Esophagus muscularis mucosa (tissue), 4 donors: ENCODE measurements at regions not wholly inside any gene's neighbourhood (a gene's known extent, or its start where the extent isn't known, plus 50 kb on each side); places are given as distances from the start of the nearest gene placed in this dataset.
"Not testable (repeated sequence)": the region's sequence is repeated elsewhere in the genome, so short reads cannot be mapped to it uniquely, and the experiment has no call there.

ENCODE experiments used
- DNase-seq: peaks from one replicate; pipeline ENCODE4 v3.0.0-alpha.2; 2017; ENCODE audit errors: extremely low spot score
- H3K27ac ChIP-seq, 4 donors: fragments of 200-600 bp; sonication (generic); replicated peaks in 1 of 4; 1 replicate in 3 of 4; 2 replicates in 1 of 4; pipeline ENCODE4 v1.5.1; 2016 to 2019; ENCODE audit warnings: mild to moderate bottlenecking in 1 of 4
- H3K27me3 ChIP-seq, 4 donors: fragments of 200-600 bp; sonication (generic); one replicate each; pipeline versions ENCODE4 v1.5.1 to v1.6.0; 2016 to 2019
- H3K36me3 ChIP-seq, 4 donors: fragments of 200-600 bp; sonication (generic); one replicate each; pipeline ENCODE4 v1.5.1; 2016 to 2019
- H3K4me1 ChIP-seq, 4 donors: fragments of 200-600 bp; sonication (generic); one replicate each; pipeline ENCODE4 v1.5.1; 2016 to 2019
- H3K4me3 ChIP-seq, 4 donors: fragments of 200-600 bp; sonication (generic); 1 replicate in 2 of 4; 2 replicates in 2 of 4; pipeline ENCODE4 v1.5.1; 2016 to 2019; ENCODE audit warnings: mild to moderate bottlenecking in 4 of 4, moderate library complexity in 1 of 4
- H3K9me3 ChIP-seq, 4 donors: fragments of 200-600 bp; sonication (generic); 1 replicate in 3 of 4; 2 replicates in 1 of 4; pipeline ENCODE4 v1.5.1; 2016 to 2019
- EP300 ChIP-seq: sonication (generic); formaldehyde crosslinking; IDR thresholded peaks from one replicate; pipeline ENCODE4 v1.6.1; 2017; ENCODE audit warnings: antibody characterized with exemption
- POLR2A ChIP-seq: fragments of 450-650 bp; IDR thresholded peaks from one replicate; pipeline ENCODE4 v1.6.1; 2017; ENCODE audit warnings: antibody characterized with exemption, moderate library complexity, mild to moderate bottlenecking, low read depth
- POLR2AphosphoS5 ChIP-seq, 2 donors: sonication (generic); formaldehyde crosslinking; IDR thresholded peaks; one replicate each; pipeline ENCODE4 v1.6.1; 2017; ENCODE audit warnings: antibody characterized with exemption in 2 of 2
- WGBS: methylation state at CpG from one replicate; pipeline ENCODE4 v1.1.5; 2018; 5-methylcytosine and 5-hydroxymethylcytosine counted together
- intact Hi-C: fragments of 100-400 bp; cut with DNase I; formaldehyde crosslinking; loops from one replicate; pipeline ENCODE4 v1.15.1; 2023
- TF ChIP-seq, protein P1 (sequence below), 3 experiments: fragments of 200-600 bp in 2 of 3; fragments of 450-650 bp in 1 of 3; sonication (generic) in 2 of 3; IDR thresholded peaks; one replicate each; pipeline ENCODE4 v1.5.1; 2017 to 2019; ENCODE audit warnings: antibody characterized with exemption in 3 of 3, mild to moderate bottlenecking in 2 of 3, moderate library complexity in 1 of 3

DNA sequence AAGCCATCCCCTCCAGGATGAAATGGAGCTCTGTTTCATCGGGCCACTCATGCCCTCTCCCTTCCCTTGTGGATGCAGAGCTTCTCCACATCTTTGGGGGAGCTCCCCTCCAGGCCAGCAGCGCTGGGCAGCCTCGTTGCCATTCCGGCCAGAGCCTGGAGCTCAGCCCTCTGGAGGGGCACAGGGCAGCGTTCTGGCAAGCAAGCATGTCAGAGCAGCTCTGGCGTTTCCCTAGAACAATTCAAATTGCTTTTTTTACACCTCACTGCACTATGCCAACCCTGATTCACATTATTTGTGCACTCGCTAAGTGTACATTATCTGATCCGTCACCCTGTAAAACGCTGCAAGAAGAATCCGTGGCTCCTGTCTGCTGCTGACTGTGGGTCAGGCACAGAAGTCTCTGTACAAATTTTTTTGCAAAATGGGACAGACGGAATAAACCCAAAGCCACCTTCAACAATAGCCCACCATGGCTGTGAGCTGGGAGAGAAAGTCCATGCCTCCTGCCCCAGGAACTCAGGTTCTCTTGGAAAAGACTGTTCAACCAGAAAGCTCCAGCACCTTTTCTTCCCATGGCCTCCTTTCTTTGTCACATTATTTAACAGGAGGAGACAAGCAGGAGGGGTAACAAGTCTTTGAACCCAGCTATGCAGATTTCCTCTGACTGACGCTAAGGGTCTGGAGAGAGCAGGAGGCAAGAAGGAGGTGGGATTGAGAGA is 139.5 kb upstream of the CADM1 start:
- Histone ChIP-seq H3K36me3 (no peaks in the 10 kb centered on the region), H3K9me3 (no peaks in the 10 kb centered on the region), H3K27ac (no peak overlapping the region), H3K27me3 (peaks cover 0 to 37% (median 0%) of the 10 kb centered on the region in 4 donors), H3K4me3 (no peak overlapping the region), H3K4me1 (no peaks in the 10 kb centered on the region)
- intact Hi-C loops, result no loop called here
- WGBS, result 80% methylated on average over 12 of the region's 12 CpGs
- no peak for TF ChIP-seq POLR2A
- TF ChIP-seq, protein P1, sequence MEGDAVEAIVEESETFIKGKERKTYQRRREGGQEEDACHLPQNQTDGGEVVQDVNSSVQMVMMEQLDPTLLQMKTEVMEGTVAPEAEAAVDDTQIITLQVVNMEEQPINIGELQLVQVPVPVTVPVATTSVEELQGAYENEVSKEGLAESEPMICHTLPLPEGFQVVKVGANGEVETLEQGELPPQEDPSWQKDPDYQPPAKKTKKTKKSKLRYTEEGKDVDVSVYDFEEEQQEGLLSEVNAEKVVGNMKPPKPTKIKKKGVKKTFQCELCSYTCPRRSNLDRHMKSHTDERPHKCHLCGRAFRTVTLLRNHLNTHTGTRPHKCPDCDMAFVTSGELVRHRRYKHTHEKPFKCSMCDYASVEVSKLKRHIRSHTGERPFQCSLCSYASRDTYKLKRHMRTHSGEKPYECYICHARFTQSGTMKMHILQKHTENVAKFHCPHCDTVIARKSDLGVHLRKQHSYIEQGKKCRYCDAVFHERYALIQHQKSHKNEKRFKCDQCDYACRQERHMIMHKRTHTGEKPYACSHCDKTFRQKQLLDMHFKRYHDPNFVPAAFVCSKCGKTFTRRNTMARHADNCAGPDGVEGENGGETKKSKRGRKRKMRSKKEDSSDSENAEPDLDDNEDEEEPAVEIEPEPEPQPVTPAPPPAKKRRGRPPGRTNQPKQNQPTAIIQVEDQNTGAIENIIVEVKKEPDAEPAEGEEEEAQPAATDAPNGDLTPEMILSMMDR (IDR thresholded peaks at IDR 0.05), result no peak
- no peak for TF ChIP-seq POLR2AphosphoS5 (IDR thresholded peaks at IDR 0.05)
- TF ChIP-seq EP300, result no peak
- DNase-seq, result no peak

DNA sequence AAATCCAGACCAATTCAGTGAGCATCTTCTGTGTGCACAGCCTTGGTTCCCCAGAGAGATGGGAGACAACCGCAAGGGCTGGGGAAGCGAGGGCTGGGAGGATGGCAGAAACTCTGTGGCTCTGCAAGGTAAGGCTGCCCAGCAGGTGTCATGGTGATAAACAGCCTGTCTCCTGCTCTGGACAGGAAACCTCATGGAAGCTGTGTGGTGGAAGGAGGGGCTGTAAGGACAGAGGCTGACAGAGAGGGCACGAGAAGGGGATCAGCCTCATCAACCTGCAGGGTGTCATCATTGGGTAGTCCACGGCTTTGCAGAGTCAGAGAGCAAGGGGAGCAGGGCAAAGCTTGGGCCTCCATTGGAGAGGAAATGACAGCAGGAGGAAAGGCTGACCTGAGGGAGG is 138.4 kb upstream of the CADM1 start:
- H3K9me3 ChIP-seq, result no peaks in the 10 kb centered on the region
- H3K27ac ChIP-seq, result no peak overlapping the region
- no peaks in the 10 kb centered on the region for H3K4me1 ChIP-seq
- DNase-seq, result no peak
- no peaks in the 10 kb centered on the region for H3K36me3 ChIP-seq
- intact Hi-C loops, result no loop called here
- H3K4me3 ChIP-seq, result no peak overlapping the region
- H3K27me3 ChIP-seq, result peaks cover 0 to 40% (median 0%) of the 10 kb centered on the region in 4 donors
- WGBS, result 69% methylated on average over 4 of the region's 4 CpGs
- TF ChIP-seq, protein P1 (IDR thresholded peaks at IDR 0.05), result no peak
- TF ChIP-seq EP300 (no peak), POLR2AphosphoS5 (IDR thresholded peaks at IDR 0.05) (no peak), POLR2A (no peak)

DNA sequence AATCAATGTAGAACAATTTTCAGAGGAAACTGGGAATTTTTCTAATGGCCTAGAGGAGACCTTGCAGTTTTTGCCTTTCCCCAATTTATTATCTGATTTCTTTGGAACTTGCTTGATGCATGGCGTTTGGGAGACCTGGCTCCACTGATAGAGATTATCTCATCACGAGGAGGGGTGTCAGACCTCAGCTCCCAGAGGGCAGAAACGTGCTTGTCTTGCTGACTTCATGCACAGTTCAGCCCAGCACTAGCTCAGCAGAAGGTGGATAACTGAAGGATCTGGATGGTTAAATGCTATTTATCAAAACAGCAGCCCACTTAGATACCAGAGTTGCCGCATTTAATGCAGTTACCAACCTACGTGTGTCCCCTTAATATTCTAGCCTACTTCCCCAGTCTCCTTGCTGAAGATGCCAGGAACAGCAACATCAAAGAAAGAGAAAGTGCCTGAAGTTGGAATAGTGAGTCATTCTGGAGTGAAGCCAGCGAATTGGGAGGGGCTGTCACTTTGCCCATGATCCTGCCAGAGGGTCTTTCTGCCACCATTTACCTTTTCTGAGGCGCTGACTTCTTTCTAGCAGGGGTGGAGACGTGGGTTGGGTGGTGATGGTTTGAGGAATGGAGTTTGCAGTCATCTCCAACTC is 133.5 kb upstream of the CADM1 start:
- TF ChIP-seq POLR2AphosphoS5 (IDR thresholded peaks at IDR 0.05), result no peak
- TF ChIP-seq POLR2A, result no peak
- no peak for TF ChIP-seq EP300
- TF ChIP-seq, protein P1 (IDR thresholded peaks at IDR 0.05), result no peak
- Histone ChIP-seq H3K4me1 (no peaks in the 10 kb centered on the region), H3K36me3 (no peaks in the 10 kb centered on the region), H3K27ac (no peak overlapping the region), H3K27me3 (peaks cover 0 to 6% (median 0%) of the 10 kb centered on the region in 4 donors), H3K9me3 (no peaks in the 10 kb centered on the region), H3K4me3 (no peak overlapping the region)
- no peak for DNase-seq
- 72% methylated on average over 8 of the region's 8 CpGs for WGBS
- intact Hi-C loops, result no loop called here

DNA sequence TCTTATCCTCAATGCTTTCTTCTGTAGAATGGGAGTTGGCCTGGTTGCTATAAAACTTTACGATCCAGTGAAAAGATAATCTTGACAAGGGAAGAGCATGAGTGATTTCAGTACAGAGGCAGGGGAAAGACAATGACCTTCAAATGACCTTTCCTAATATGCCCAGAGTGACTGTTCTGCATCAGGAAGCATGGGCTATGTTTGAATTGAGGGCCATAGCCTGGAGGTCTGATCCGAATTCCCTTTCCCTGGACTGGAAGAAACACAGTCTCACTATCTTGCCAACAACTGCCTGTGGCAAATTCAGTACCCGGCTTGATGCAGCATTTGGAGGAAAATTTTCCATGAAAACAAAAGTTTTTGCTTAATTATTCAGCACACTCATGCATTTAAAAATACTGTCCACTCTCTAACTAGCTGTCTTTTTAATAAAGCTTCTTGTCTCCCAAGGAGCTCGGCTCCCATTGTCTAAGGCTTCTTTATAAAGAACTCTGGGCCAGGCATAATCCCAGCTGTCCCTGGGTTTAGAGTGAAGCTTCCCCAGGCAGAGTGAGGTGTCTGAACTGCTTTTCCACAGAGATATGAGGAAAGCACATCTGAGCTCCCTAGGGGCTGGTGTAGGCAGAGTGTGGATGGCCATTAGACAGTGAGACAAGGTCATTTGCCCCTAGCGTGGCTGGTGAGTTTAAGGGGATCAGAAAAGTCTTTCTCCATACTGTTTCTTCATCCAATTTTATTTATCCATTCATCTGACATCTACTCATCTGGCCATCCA is 132.7 kb upstream of the CADM1 start:
- Histone ChIP-seq H3K27ac (no peak overlapping the region), H3K9me3 (no peaks in the 10 kb centered on the region), H3K36me3 (no peaks in the 10 kb centered on the region), H3K4me3 (no peak overlapping the region), H3K4me1 (no peaks in the 10 kb centered on the region), H3K27me3 (peaks cover 0 to 6% (median 0%) of the 10 kb centered on the region in 4 donors)
- intact Hi-C loops, result no loop called here
- 81% methylated on average over 5 of the region's 5 CpGs for WGBS
- no peak for DNase-seq
- TF ChIP-seq, protein P1 (IDR thresholded peaks at IDR 0.05), result no peak

DNA sequence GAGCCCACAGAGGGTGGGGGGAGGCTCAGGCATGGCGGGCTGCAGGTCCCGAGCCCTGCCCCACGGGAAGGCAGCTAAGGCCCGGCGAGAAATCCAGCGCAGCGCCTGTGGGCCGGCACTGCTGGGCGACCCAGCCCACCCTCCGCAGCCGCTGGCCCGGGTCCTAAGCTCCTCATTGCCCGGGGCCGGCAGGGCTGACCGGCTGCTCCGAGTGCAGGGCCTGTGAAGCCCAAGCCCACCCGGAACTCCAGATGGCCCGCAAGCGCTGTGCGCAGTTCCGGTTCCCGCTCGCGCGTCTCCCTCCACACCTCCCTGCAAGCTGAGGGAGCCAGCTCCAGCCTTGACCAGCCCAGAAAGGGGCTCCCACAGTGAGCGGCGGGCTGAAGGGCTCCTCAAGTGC is 129.8 kb upstream of the CADM1 start:
- H3K4me1 ChIP-seq, intact Hi-C loops: not testable (repeated sequence)

More for the DNA sequence above, 129.8 kb upstream of the CADM1 start:
- not testable (repeated sequence) for H3K27ac ChIP-seq, H3K4me3 ChIP-seq, H3K36me3 ChIP-seq, H3K27me3 ChIP-seq, H3K9me3 ChIP-seq, DNase-seq
- 100% methylated on average over 11 of the region's 27 CpGs for WGBS
